MM.1S (cell line): ENCODE measurements at regions not wholly inside any gene's neighbourhood (a gene's known extent, or its start where the extent isn't known, plus 50 kb on each side); places are given as distances from the start of the nearest gene placed in this dataset.

Experiments used
- DNase-seq: peaks from one replicate; pipeline ENCODE4 v3.0.0-alpha.2; 2015
- H2AFZ ChIP-seq: fragments of 300-600 bp; sonication (generic); 2 replicates; pipeline ENCODE4 v1.6.0; 2016; ENCODE audit warnings: antibody characterized with exemption, low read length
- H3F3A ChIP-seq: fragments of 300-600 bp; sonication (generic); 2 replicates; pipeline ENCODE4 v1.6.1; 2016; ENCODE audit warnings: mild to moderate bottlenecking, antibody characterized with exemption, low read length, moderate library complexity, mixed read lengths; ENCODE audit not compliant: insufficient read depth
- H3K27ac ChIP-seq: fragments of 300-600 bp; sonication (generic); 2 replicates; pipeline ENCODE4 v1.5.1; 2016; ENCODE audit warnings: mild to moderate bottlenecking, low read length
- H3K27me3 ChIP-seq: fragments of 300-600 bp; sonication (generic); replicated peaks from 2 replicates; pipeline ENCODE4 v1.6.0; 2016; ENCODE audit warnings: low read length; ENCODE audit not compliant: insufficient read depth
- H3K36me3 ChIP-seq: fragments of 300-600 bp; sonication (generic); replicated peaks from 2 replicates; pipeline ENCODE4 v1.6.1; 2016; ENCODE audit warnings: mild to moderate bottlenecking, low read length, mixed read lengths; ENCODE audit not compliant: insufficient read depth
- H3K4me1 ChIP-seq: fragments of 300-600 bp; sonication (generic); 2 replicates; pipeline ENCODE4 v1.6.1; 2016; ENCODE audit warnings: low read length, mixed read lengths
- H3K4me2 ChIP-seq: fragments of 300-600 bp; sonication (generic); 2 replicates; pipeline ENCODE4 v1.6.0; 2016; ENCODE audit warnings: low read depth, low read length
- H3K4me3 ChIP-seq: fragments of 300-600 bp; sonication (generic); 2 replicates; pipeline ENCODE4 v1.5.1; 2016; ENCODE audit warnings: low read length, mixed read lengths
- H3K79me2 ChIP-seq: fragments of 300-600 bp; sonication (generic); 2 replicates; pipeline ENCODE4 v1.6.1; 2016; ENCODE audit warnings: mixed run types, low read length, mixed read lengths
- H3K9ac ChIP-seq: fragments of 300-600 bp; sonication (generic); 2 replicates; pipeline ENCODE4 v1.6.1; 2016; ENCODE audit warnings: low read length, mixed read lengths
- H3K9me2 ChIP-seq: fragments of 300-600 bp; sonication (generic); replicated peaks from 2 replicates; pipeline ENCODE4 v1.6.1; 2016; ENCODE audit warnings: mild to moderate bottlenecking, low read length, mixed read lengths; ENCODE audit not compliant: insufficient read depth
- H3K9me3 ChIP-seq: fragments of 300-600 bp; sonication (generic); replicated peaks from 2 replicates; pipeline ENCODE4 v1.6.1; 2016; ENCODE audit warnings: mild to moderate bottlenecking, low read length, mixed read lengths; ENCODE audit not compliant: insufficient read depth
- H4K20me1 ChIP-seq: fragments of 300-600 bp; sonication (generic); 2 replicates; pipeline ENCODE4 v1.6.1; 2016; ENCODE audit warnings: mild to moderate bottlenecking, low read length, moderate library complexity, mixed read lengths; ENCODE audit not compliant: insufficient read depth
- CTCF ChIP-seq: fragments of 300-600 bp; sonication (generic); IDR thresholded peaks from 2 replicates; pipeline ENCODE4 v1.5.1; 2016; ENCODE audit warnings: antibody characterized with exemption, low read length, mixed read lengths
- EZH2 ChIP-seq: fragments of 300-600 bp; sonication (generic); optimal IDR thresholded peaks from 2 replicates; pipeline ENCODE3; 2017; ENCODE audit warnings: low read depth, mild to moderate bottlenecking, antibody characterized with exemption, low read length, mixed read lengths
- EZH2phosphoT487 ChIP-seq: fragments of 300-600 bp; sonication (generic); IDR thresholded peaks from 2 replicates; pipeline ENCODE4 v1.6.1; 2018; ENCODE audit warnings: antibody characterized with exemption, low read length

GRCh38 chr16:72576189-72576588, 404.2 kb upstream of the PMFBP1 start:
- TF ChIP-seq EZH2 (no peak), CTCF (no peak), EZH2phosphoT487 (no peak)
- Histone ChIP-seq H3K4me3 (no peak overlapping the region), H3K4me2 (no peak overlapping the region), H3K9ac (no peak overlapping the region), H4K20me1 (no peaks in the 10 kb centered on the region), H3K9me3 (no peaks in the 10 kb centered on the region), H2AFZ (no peak overlapping the region), H3K4me1 (no peaks in the 10 kb centered on the region), H3K9me2 (no peaks in the 10 kb centered on the region), H3K79me2 (no peaks in the 10 kb centered on the region), H3K36me3 (no peaks in the 10 kb centered on the region), H3F3A (no peaks in the 10 kb centered on the region), H3K27me3 (no peaks in the 10 kb centered on the region), H3K27ac (no peak overlapping the region)
- peak; percentile 9 for DNase-seq

- DNase-seq: no peak
- Histone ChIP-seq H3K9ac (no peak overlapping the region), H2AFZ (no peak overlapping the region), H3K36me3 (no peaks in the 10 kb centered on the region), H4K20me1 (no peaks in the 10 kb centered on the region), H3K79me2 (no peaks in the 10 kb centered on the region), H3K9me3 (no peaks in the 10 kb centered on the region), H3K27me3 (no peaks in the 10 kb centered on the region), H3F3A (no peaks in the 10 kb centered on the region), H3K4me1 (no peaks in the 10 kb centered on the region), H3K9me2 (no peaks in the 10 kb centered on the region), H3K4me2 (no peak overlapping the region), H3K27ac (no peak overlapping the region), H3K4me3 (no peak overlapping the region)
- TF ChIP-seq EZH2 (no peak), CTCF (no peak), EZH2phosphoT487 (no peak)
Observed at GRCh38 chr16:72569677-72570076, 397.7 kb upstream of the PMFBP1 start.

GRCh38 chr16:72568502-72568901, 396.5 kb upstream of the PMFBP1 start:
- Histone ChIP-seq H4K20me1 (no peaks in the 10 kb centered on the region), H3K36me3 (no peaks in the 10 kb centered on the region), H3K4me1 (no peaks in the 10 kb centered on the region), H3K27ac (no peak overlapping the region), H3K79me2 (no peaks in the 10 kb centered on the region), H3K27me3 (no peaks in the 10 kb centered on the region), H3K9me2 (no peaks in the 10 kb centered on the region), H3K4me2 (no peak overlapping the region), H3K4me3 (no peak overlapping the region), H3K9ac (no peak overlapping the region), H2AFZ (no peak overlapping the region), H3K9me3 (no peaks in the 10 kb centered on the region), H3F3A (no peaks in the 10 kb centered on the region)
- TF ChIP-seq CTCF: no peak
- TF ChIP-seq EZH2: no peak
- no peak for DNase-seq
